Smooth muscle cell (in vitro differentiated cells): ENCODE measurements at regions not wholly inside any gene's neighbourhood (a gene's known extent, or its start where the extent isn't known, plus 50 kb on each side); places are given as distances from the start of the nearest gene placed in this dataset.

Experiments
- DNase-seq: peaks from one replicate; lab custom pipeline; 2025; ENCODE audit not compliant: unreplicated experiment; lab: John Stamatoyannopoulos, UW
- H2AFZ ChIP-seq: fragments of 200-600 bp; sonication (generic); 2 replicates; pipeline ENCODE4 v1.6.0; 2016; ENCODE audit warnings: antibody characterized with exemption, low read depth, mild to moderate bottlenecking
- H3F3A ChIP-seq: fragments of 200-600 bp; sonication (generic); 2 replicates; pipeline ENCODE4 v1.6.0; 2017; ENCODE audit warnings: antibody characterized with exemption, low read depth
- H3K27ac ChIP-seq: fragments of 200-600 bp; sonication (generic); 2 replicates; pipeline ENCODE4 v1.5.1; 2016; ENCODE audit warnings: low read depth, mild to moderate bottlenecking
- H3K27me3 ChIP-seq: fragments of 200-600 bp; sonication (generic); 2 replicates; pipeline ENCODE4 v1.6.1; 2016; ENCODE audit warnings: low read depth, mild to moderate bottlenecking
- H3K36me3 ChIP-seq: fragments of 200-600 bp; sonication (generic); 2 replicates; pipeline ENCODE4 v1.5.1; 2016; ENCODE audit warnings: low read depth
- H3K4me1 ChIP-seq: fragments of 200-600 bp; sonication (generic); 2 replicates; pipeline ENCODE4 v1.5.1; 2016; ENCODE audit warnings: low read depth
- H3K4me2 ChIP-seq: fragments of 200-600 bp; sonication (generic); 2 replicates; pipeline ENCODE4 v1.6.0; 2016; ENCODE audit warnings: mild to moderate bottlenecking
- H3K4me3 ChIP-seq: fragments of 200-600 bp; sonication (generic); 2 replicates; pipeline ENCODE4 v1.5.1; 2016; ENCODE audit warnings: mild to moderate bottlenecking
- H3K79me2 ChIP-seq: fragments of 200-600 bp; sonication (generic); 2 replicates; pipeline ENCODE4 v1.6.0; 2016; ENCODE audit warnings: low read depth, mild to moderate bottlenecking
- H3K9ac ChIP-seq: fragments of 200-600 bp; sonication (generic); 2 replicates; pipeline ENCODE4 v1.6.0; 2016; ENCODE audit warnings: low read depth
- H3K9me3 ChIP-seq: fragments of 200-600 bp; sonication (generic); replicated peaks from 2 replicates; pipeline ENCODE4 v1.5.1; 2016; ENCODE audit warnings: low read depth
- H4K20me1 ChIP-seq: fragments of 200-600 bp; sonication (generic); 2 replicates; pipeline ENCODE4 v1.6.0; 2016; ENCODE audit warnings: low read depth
- CTCF ChIP-seq: fragments of 200-600 bp; sonication (generic); IDR thresholded peaks from 2 replicates; pipeline ENCODE4 v1.5.1; 2017; ENCODE audit warnings: borderline replicate concordance, mild to moderate bottlenecking, antibody characterized with exemption; ENCODE audit not compliant: insufficient read depth, poor library complexity, severe bottlenecking
- WGBS: methylation state at CpG from one replicate; pipeline ENCODE4 v1.1.7; 2016; ENCODE audit warnings: low lambda C conversion rate; 5-methylcytosine and 5-hydroxymethylcytosine counted together

- Histone ChIP-seq H3K27me3 (no peaks in the 10 kb centered on the region), H3K36me3 (no peaks in the 10 kb centered on the region), H3F3A (no peaks in the 10 kb centered on the region), H3K9me3 (no peaks in the 10 kb centered on the region), H2AFZ (no peak overlapping the region), H3K4me2 (no peak overlapping the region), H3K4me3 (no peak overlapping the region), H3K4me1 (no peaks in the 10 kb centered on the region), H3K9ac (no peak overlapping the region), H3K27ac (no peak overlapping the region), H4K20me1 (no peaks in the 10 kb centered on the region), H3K79me2 (no peaks in the 10 kb centered on the region)
- TF ChIP-seq CTCF, result no peak
- DNase-seq, result no peak
- WGBS, result 90% methylated on average over 5 of the region's 5 CpGs
Measured at GRCh38 chr20:54981175-54981574, 505.8 kb downstream of the DOK5 start.

DNA sequence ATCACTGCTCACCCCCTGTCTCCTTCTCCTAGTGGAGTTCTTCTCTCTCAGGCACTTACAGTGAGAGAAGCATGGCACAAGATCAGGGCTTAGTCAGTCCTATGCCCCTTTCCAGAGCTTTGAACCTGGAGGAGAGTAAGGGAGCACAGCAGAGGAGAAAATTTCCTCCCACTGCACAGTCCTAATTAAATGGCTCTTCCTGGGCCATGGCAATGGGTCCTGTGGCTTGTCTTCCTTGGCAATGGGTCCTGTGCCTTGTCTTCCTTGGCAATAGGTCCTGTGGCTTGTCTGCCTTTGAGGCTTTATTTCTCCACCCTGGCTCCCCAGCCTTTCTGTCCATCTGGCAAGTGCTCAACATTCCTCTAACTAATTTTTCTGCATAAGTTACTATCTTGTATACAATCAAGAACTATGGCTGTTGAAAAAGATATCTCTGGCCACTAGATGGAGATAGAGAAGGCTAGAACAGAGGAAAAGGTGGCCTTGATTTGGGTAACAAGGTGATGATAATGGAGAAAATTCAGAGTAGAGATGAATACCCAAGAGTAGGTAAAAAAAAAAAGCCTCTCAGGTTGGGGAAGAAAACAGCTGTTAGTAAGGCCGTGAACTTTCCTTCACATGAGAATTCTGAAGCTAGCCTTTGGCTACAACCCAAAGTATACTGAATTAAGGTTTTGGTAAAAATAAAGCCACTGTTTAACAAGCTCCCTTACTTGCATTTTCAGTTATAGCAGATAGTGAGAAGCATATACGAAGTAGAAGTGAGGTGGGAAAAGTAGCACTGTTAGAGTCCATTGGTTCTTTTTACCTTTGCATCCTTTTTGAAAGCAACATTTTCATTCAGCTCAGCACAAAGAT lies 504.9 kb downstream of the DOK5 start:
- no peaks in the 10 kb centered on the region for H3K4me1 ChIP-seq
- no peaks in the 10 kb centered on the region for H4K20me1 ChIP-seq
- no peak overlapping the region for H3K4me3 ChIP-seq
- H3F3A ChIP-seq, result no peaks in the 10 kb centered on the region
- no peak for DNase-seq
- H3K9me3 ChIP-seq, result no peaks in the 10 kb centered on the region
- WGBS, result 51% methylated on average over 2 of the region's 2 CpGs
- peak; percentile 47 for TF ChIP-seq CTCF
- no peaks in the 10 kb centered on the region for H3K27me3 ChIP-seq
- no peak overlapping the region for H3K27ac ChIP-seq
- H3K4me2 ChIP-seq, result no peak overlapping the region
- no peaks in the 10 kb centered on the region for H3K79me2 ChIP-seq
- no peak overlapping the region for H3K9ac ChIP-seq
- no peaks in the 10 kb centered on the region for H3K36me3 ChIP-seq
- H2AFZ ChIP-seq, result no peak overlapping the region

- Histone ChIP-seq H3K4me2 (no peak overlapping the region), H3K27me3 (peaks cover 2% of the 10 kb centered on the region), H3K9ac (no peak overlapping the region), H2AFZ (no peak overlapping the region), H4K20me1 (no peaks in the 10 kb centered on the region), H3K36me3 (no peaks in the 10 kb centered on the region), H3K27ac (no peak overlapping the region), H3K4me1 (no peaks in the 10 kb centered on the region), H3K4me3 (no peak overlapping the region), H3K9me3 (no peaks in the 10 kb centered on the region), H3K79me2 (no peaks in the 10 kb centered on the region), H3F3A (no peaks in the 10 kb centered on the region)
- 95% methylated on average over 2 of the region's 2 CpGs for WGBS
- DNase-seq, result no peak
- TF ChIP-seq CTCF, result no peak
Measured at GRCh38 chr20:54950304-54950703, 474.9 kb downstream of the DOK5 start.

DNA sequence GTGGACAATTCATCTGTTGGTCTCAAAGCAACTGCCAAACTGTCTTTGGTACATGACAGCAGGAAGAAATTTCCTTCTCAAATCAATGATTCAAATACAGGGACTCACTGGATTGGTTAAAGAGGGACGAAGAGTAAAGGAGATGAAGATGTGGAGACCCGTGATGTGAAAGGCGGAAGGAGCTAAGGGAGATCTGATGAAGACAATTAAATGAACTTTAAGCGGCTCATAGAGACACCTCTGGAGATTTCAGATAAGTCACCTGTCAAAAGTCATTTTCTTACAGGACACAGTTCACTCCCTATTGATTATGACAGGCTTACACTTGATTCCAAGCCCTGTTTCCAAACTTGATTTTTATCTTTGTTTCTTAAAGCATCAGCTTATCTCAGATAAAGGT lies 466.3 kb downstream of the DOK5 start:
- no peaks in the 10 kb centered on the region for H3F3A ChIP-seq
- no peak overlapping the region for H3K4me3 ChIP-seq
- no peaks in the 10 kb centered on the region for H3K79me2 ChIP-seq
- no peak overlapping the region for H3K9ac ChIP-seq
- no peaks in the 10 kb centered on the region for H3K4me1 ChIP-seq
- H4K20me1 ChIP-seq, result no peaks in the 10 kb centered on the region
- H3K9me3 ChIP-seq, result no peaks in the 10 kb centered on the region
- no peak for DNase-seq
- no peaks in the 10 kb centered on the region for H3K36me3 ChIP-seq
- WGBS, result 87% methylated on average over 4 of the region's 4 CpGs
- H2AFZ ChIP-seq, result no peak overlapping the region
- H3K4me2 ChIP-seq, result no peak overlapping the region
- no peak for TF ChIP-seq CTCF
- H3K27ac ChIP-seq, result no peak overlapping the region
- H3K27me3 ChIP-seq, result peaks cover 2% of the 10 kb centered on the region
